Endodermal cell (in vitro differentiated cells): ENCODE measurements at regions not wholly inside any gene's neighbourhood (a gene's known extent, or its start where the extent isn't known, plus 50 kb on each side); places are given as distances from the start of the nearest gene placed in this dataset.

Experiments
- DNase-seq: peaks from one replicate; pipeline ENCODE4 v3.0.0-alpha.2; 2017
- H3K27ac ChIP-seq: 2 replicates; pipeline ENCODE4 v1.5.1; 2013; ENCODE audit warnings: mild to moderate bottlenecking, low read depth, low read length, moderate library complexity
- H3K27me3 ChIP-seq: 2 replicates; pipeline ENCODE4 v1.6.1; 2013; ENCODE audit warnings: mild to moderate bottlenecking, low read length, moderate library complexity; ENCODE audit not compliant: insufficient read depth, control insufficient read depth, poor library complexity, severe bottlenecking
- H3K36me3 ChIP-seq: 2 replicates; pipeline ENCODE4 v1.7.0; 2013; ENCODE audit warnings: mild to moderate bottlenecking, low read length, moderate library complexity; ENCODE audit not compliant: control insufficient read depth, insufficient read depth
- H3K4me1 ChIP-seq: one replicate; pipeline ENCODE4 v1.7.0; 2013; ENCODE audit warnings: low read length; ENCODE audit not compliant: control insufficient read depth, insufficient read depth
- H3K4me3 ChIP-seq: 2 replicates; pipeline ENCODE4 v1.5.1; 2013; ENCODE audit warnings: mild to moderate bottlenecking, low read length, moderate library complexity
- H3K9ac ChIP-seq: 2 replicates; pipeline ENCODE4 v1.6.1; 2013; ENCODE audit warnings: mild to moderate bottlenecking, low read length, moderate library complexity; ENCODE audit not compliant: poor library complexity, severe bottlenecking; ENCODE audit errors: extremely low read depth
- H3K9me3 ChIP-seq: 2 replicates; pipeline ENCODE4 v1.6.1; 2013; ENCODE audit warnings: mild to moderate bottlenecking, low read length, moderate library complexity; ENCODE audit not compliant: control insufficient read depth
- H3K27ac Mint-ChIP-seq: 2 replicates; pipeline ENCODE4 v1.8.0; 2020; ENCODE audit warnings: mixed read lengths
- H3K27me3 Mint-ChIP-seq: 2 replicates; pipeline ENCODE4 v1.8.0; 2021; ENCODE audit warnings: mild to moderate bottlenecking, mixed read lengths; ENCODE audit not compliant: insufficient read depth
- H3K36me3 Mint-ChIP-seq: 2 replicates; pipeline ENCODE4 v1.8.0; 2020; ENCODE audit warnings: low read depth, mixed read lengths
- H3K4me1 Mint-ChIP-seq: 2 replicates; pipeline ENCODE4 v1.8.0; 2020; ENCODE audit warnings: mixed read lengths
- H3K4me3 Mint-ChIP-seq: 2 replicates; pipeline ENCODE4 v1.8.0; 2020; ENCODE audit warnings: mild to moderate bottlenecking, moderate library complexity, mixed read lengths
- H3K9me3 Mint-ChIP-seq: 2 replicates; pipeline ENCODE4 v1.8.0; 2020; ENCODE audit warnings: mild to moderate bottlenecking, mixed read lengths
- WGBS, 2 experiments: methylation state at CpG; one replicate each; pipeline versions ENCODE4 v1.1.5 to v1.1.7; 2013; ENCODE audit warnings: missing lambda C conversion rate in 2 of 2, mixed read lengths in 1 of 2; ENCODE audit not compliant: insufficient coverage in 1 of 2, insufficient read length in 1 of 2; 5-methylcytosine and 5-hydroxymethylcytosine counted together
- TF ChIP-seq, protein P1 (sequence below): fragments of 200-600 bp; sonication (generic); conservative IDR thresholded peaks from 2 replicates; pipeline ENCODE4 v1.5.0; 2021; ENCODE audit warnings: antibody characterized with exemption, mild to moderate bottlenecking

GRCh38 chr20:53810661-53811355, 217.2 kb upstream of the ZNF217 start:
- H3K9me3 ChIP-seq, result no peaks in the 10 kb centered on the region
- no peak overlapping the region for H3K27ac Mint-ChIP-seq
- no peak for DNase-seq
- no peak overlapping the region for H3K27ac ChIP-seq
- H3K4me1 Mint-ChIP-seq, result peaks cover 21% of the 10 kb centered on the region
- WGBS, 2 experiments, result 73 to 86% methylated on average over 5 to 6 of the region's 6 CpGs
- H3K36me3 ChIP-seq, result no peaks in the 10 kb centered on the region
- H3K9ac ChIP-seq, result no peak overlapping the region
- no peak overlapping the region for H3K4me3 Mint-ChIP-seq
- no peaks in the 10 kb centered on the region for H3K36me3 Mint-ChIP-seq
- H3K27me3 ChIP-seq, result no peaks in the 10 kb centered on the region
- H3K9me3 Mint-ChIP-seq, result no peaks in the 10 kb centered on the region
- TF ChIP-seq, protein P1, sequence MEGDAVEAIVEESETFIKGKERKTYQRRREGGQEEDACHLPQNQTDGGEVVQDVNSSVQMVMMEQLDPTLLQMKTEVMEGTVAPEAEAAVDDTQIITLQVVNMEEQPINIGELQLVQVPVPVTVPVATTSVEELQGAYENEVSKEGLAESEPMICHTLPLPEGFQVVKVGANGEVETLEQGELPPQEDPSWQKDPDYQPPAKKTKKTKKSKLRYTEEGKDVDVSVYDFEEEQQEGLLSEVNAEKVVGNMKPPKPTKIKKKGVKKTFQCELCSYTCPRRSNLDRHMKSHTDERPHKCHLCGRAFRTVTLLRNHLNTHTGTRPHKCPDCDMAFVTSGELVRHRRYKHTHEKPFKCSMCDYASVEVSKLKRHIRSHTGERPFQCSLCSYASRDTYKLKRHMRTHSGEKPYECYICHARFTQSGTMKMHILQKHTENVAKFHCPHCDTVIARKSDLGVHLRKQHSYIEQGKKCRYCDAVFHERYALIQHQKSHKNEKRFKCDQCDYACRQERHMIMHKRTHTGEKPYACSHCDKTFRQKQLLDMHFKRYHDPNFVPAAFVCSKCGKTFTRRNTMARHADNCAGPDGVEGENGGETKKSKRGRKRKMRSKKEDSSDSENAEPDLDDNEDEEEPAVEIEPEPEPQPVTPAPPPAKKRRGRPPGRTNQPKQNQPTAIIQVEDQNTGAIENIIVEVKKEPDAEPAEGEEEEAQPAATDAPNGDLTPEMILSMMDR, result no peak
- no peak overlapping the region for H3K4me3 ChIP-seq
- H3K27me3 Mint-ChIP-seq, result no peaks in the 10 kb centered on the region
- no peaks in the 10 kb centered on the region for H3K4me1 ChIP-seq

- H3K4me1 ChIP-seq, result no peaks in the 10 kb centered on the region
- no peaks in the 10 kb centered on the region for H3K36me3 Mint-ChIP-seq
- WGBS, 2 experiments, result 100% methylated on average over 1 of the region's 2 CpGs; no CpG with 5 or more reads in 1 of the 2 experiments
- H3K36me3 ChIP-seq, result no peaks in the 10 kb centered on the region
- no peak overlapping the region for H3K4me3 Mint-ChIP-seq
- no peak overlapping the region for H3K9ac ChIP-seq
- DNase-seq, result no peak
- H3K9me3 ChIP-seq, result no peaks in the 10 kb centered on the region
- H3K27me3 ChIP-seq, result no peaks in the 10 kb centered on the region
- H3K27ac Mint-ChIP-seq, result no peak overlapping the region
- H3K9me3 Mint-ChIP-seq, result no peaks in the 10 kb centered on the region
- peaks cover 26% of the 10 kb centered on the region for H3K4me1 Mint-ChIP-seq
- H3K27ac ChIP-seq, result no peak overlapping the region
- TF ChIP-seq, protein P1, result no peak
- H3K27me3 Mint-ChIP-seq, result no peaks in the 10 kb centered on the region
- no peak overlapping the region for H3K4me3 ChIP-seq
Observed at GRCh38 chr20:53809728-53810365, 216.2 kb upstream of the ZNF217 start.

GRCh38 chr20:53809217-53809616, 215.6 kb upstream of the ZNF217 start:
- Mint-ChIP-seq H3K27ac (peak overlapping the region; percentile 69), H3K36me3 (no peaks in the 10 kb centered on the region), H3K9me3 (no peaks in the 10 kb centered on the region), H3K27me3 (no peaks in the 10 kb centered on the region), H3K4me1 (peaks cover 26% of the 10 kb centered on the region), H3K4me3 (no peak overlapping the region)
- no peaks in the 10 kb centered on the region for H3K4me1 ChIP-seq
- H3K9ac ChIP-seq, result no peak overlapping the region
- no peak overlapping the region for H3K27ac ChIP-seq
- TF ChIP-seq, protein P1, result no peak
- H3K4me3 ChIP-seq, result no peak overlapping the region
- H3K36me3 ChIP-seq, result no peaks in the 10 kb centered on the region
- peak; percentile 72 for DNase-seq
- H3K9me3 ChIP-seq, result no peaks in the 10 kb centered on the region
- WGBS, 2 experiments, result 50 to 51% methylated on average over 1 to 2 of the region's 2 CpGs
- H3K27me3 ChIP-seq, result no peaks in the 10 kb centered on the region
